ENCODE measurements at regions not wholly inside any gene's neighbourhood (a gene's known extent, or its start where the extent isn't known, plus 50 kb on each side); places are given as distances from the start of the nearest gene placed in this dataset.

- TF ChIP-seq, protein P1, sequence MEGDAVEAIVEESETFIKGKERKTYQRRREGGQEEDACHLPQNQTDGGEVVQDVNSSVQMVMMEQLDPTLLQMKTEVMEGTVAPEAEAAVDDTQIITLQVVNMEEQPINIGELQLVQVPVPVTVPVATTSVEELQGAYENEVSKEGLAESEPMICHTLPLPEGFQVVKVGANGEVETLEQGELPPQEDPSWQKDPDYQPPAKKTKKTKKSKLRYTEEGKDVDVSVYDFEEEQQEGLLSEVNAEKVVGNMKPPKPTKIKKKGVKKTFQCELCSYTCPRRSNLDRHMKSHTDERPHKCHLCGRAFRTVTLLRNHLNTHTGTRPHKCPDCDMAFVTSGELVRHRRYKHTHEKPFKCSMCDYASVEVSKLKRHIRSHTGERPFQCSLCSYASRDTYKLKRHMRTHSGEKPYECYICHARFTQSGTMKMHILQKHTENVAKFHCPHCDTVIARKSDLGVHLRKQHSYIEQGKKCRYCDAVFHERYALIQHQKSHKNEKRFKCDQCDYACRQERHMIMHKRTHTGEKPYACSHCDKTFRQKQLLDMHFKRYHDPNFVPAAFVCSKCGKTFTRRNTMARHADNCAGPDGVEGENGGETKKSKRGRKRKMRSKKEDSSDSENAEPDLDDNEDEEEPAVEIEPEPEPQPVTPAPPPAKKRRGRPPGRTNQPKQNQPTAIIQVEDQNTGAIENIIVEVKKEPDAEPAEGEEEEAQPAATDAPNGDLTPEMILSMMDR (IDR thresholded peaks at IDR 0.05; ENCODE audit: low read depth, low read length, missing input control), result no peak
- no peak for TF ChIP-seq EGR1 (IDR thresholded peaks at IDR 0.05; ENCODE audit: low read depth in 2 of 2)
- no peak for TF ChIP-seq YY1 (IDR thresholded peaks at IDR 0.05)
- no peak for TF ChIP-seq JUND (IDR thresholded peaks at IDR 0.05)
- TF ChIP-seq, protein P2, sequence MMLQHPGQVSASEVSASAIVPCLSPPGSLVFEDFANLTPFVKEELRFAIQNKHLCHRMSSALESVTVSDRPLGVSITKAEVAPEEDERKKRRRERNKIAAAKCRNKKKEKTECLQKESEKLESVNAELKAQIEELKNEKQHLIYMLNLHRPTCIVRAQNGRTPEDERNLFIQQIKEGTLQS (IDR thresholded peaks at IDR 0.05), result no peak
- TF ChIP-seq FOXA1 (IDR thresholded peaks at IDR 0.05), result no peak
Measured at GRCh38 chr4:165715989-165716388, 157.0 kb upstream of the TLL1 start.
